GM19438 (cell line): ENCODE measurements at regions not wholly inside any gene's neighbourhood (a gene's known extent, or its start where the extent isn't known, plus 50 kb on each side); places are given as distances from the start of the nearest gene placed in this dataset.

Experiments used
- ATAC-seq: cut with Tn5 transposase; IDR thresholded peaks from one replicate; pipeline ENCODE4 v1.9.1; 2021; ENCODE audit warnings: low read depth; ENCODE audit not compliant: unreplicated experiment

DNA sequence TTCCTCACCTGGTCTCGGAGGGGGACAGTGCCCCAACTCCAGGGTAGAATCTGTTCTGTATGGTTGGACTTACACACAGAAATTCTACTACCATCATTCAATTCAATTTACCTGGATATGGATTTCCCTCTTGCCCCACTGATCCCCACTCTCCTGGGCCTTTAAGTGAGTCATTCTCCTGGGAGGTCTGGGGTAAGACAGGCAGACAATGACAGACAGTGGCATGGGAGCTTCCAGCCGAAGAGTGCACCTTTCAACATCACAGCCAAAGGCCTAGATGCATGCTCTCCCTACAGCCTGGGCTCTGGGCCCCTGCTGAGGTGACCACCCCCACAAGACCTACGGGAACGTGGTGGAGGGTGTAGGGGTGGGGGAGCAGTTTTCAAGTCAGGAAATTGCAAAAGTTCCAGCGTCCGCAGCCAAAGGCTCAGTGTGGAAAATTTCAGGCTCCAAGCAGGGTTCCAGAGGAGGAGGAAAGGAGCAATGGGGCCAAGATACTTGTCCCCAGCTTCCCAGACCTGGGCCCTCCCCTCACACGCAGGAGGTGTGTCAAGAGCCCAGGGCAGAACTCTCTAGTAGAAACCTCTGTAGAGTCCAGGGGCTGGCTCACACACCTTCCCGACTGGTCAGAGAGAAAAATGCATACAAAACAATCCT lies 296.4 kb downstream of the CYP26B1 start:
- ATAC-seq = no peak

DNA sequence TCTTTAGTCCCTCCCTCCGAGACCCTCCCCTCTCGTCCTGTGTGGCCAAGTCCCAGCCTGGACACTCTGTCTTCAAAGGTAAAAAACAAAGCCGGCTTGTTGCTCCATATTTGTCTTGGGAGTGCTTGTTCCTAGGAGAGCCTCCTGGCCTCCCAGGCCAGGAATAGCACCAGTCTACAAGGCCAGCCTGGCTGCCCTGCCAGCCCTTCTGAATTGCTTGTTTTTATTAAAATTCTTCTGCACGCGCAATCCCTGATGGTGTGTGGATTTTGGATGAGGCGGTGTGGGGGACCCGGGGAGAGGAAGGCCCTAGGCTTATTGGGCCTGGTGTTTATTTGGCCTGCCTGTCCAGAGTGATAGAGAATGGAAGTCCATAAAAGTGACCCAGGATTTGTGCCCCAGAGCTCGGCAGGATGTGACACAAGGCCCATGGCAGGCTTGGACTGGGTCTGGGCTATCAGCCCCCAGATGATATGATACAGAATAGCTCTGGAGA lies 297.3 kb downstream of the CYP26B1 start:
- ATAC-seq = no peak

DNA sequence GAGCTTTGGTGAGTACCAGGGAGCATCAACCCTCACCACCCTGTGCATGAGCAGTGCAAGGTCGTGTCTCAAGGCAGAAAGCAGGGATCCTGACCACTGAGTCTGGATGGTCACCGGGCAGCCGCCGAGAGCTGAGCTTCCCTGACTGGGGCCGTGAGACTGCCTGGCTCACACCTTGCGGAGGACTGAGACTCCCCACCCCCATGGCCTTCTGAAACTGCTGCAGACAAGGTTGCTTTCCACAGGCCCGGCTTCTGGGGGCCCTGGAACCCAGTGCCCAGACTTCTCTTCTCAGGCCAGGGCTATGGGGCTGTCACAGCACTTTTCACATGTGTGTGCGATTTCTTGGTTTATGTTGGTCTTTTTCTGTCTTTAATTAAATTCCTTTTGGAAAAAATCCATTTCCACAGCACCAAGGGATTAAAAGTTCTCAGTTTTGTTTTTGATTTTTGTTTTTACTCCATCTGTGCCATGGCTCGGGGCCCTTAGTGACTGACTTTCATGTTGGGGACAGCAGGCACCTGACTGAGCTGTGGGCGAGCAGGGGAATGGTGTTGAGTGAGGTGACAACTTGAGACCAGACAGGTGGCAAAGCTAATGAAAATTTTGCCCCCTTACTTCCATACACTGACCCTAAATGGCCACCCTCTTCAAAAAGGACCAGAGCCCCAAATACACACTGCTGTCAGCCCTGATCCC lies 297.9 kb downstream of the CYP26B1 start:
- ATAC-seq = no peak

DNA sequence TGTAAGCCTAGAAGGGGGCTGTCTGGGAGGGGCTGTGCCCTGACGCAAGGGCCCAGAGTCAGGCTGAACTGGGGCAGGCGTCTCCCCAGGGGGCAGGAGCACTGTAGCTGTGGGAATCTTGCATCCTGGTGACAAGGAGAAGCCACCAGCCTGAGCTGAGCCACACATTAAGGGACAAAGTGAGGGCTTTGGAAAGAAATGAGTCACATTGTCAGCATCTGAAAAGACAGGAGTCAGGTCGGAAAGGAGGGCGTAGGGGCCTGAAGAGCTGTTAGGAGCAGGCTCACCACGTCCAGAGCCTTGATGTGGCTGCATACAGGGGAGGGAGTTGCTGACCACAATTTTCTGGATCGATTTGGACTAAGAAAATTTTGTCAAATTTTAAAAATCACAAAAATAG lies 298.6 kb downstream of the CYP26B1 start:
- ATAC-seq = no peak

DNA sequence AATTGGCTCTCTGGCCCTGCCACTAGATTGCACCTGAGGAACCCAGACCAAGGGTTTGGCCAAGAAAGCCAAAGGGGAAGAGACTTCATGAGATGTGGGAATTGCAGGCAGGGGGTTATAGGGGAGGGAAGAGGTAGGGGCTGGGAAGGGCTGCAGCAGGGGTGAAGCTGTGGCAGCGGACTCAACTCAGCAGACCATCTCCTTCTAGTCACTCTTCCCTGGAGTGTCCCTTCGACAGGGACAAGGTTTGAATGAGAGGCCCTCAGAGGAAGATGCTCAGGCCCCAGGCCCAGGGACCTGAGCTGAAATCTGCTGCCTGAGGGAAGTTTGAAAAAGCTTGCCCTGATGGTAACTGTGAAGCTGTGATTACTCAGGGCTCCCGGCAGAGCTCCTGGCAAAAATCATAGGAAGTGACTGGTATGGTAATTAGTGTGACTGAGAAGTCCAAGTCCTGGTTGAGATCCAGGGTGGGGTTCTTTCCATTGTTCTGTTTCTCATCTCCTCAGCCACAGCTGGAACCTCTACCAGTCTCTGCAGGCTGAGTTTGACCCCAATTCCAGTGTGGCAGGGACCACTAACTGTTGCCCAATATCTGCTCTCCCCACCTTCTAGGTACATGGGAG lies 300.9 kb downstream of the CYP26B1 start:
- ATAC-seq = no peak

DNA sequence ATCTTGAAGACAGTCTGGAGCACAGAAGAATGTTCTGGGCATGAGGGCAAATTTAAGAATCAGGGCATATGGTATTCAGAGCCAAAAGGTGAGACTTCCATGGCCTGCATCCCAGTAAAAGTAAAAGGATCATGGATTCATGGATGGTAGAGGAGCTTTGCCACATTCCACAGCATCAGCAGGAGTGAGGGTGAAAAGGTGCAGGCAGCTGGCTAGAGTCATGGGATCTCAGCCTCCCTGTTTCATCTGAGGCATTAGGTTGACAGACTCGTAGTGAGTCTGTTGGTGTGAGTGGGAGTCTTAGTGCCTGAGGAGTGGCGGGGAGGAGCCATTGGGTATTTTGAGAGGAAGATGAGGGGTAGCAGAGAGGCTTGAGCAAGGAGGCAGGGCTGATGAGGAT lies 301.6 kb downstream of the CYP26B1 start:
- ATAC-seq = no peak

DNA sequence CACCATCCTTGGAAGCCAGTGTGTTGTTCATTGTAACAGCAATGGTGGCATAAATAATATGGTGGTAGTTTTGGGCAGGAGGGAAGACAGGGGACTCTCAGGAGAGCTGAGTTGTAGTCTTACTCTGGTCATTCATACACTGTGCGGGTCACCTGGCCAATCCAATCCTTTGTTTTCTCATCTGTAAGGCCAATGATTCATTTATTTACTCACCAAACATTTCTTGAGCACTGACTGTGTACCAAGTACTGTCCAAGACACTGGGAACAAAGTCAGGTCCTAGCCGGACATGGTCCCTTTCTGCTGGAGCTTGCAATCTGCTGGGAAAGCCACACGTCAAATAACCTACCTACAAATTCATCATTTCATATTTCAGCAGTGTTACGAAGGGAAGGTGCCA lies 302.7 kb downstream of the CYP26B1 start:
- no peak for ATAC-seq

DNA sequence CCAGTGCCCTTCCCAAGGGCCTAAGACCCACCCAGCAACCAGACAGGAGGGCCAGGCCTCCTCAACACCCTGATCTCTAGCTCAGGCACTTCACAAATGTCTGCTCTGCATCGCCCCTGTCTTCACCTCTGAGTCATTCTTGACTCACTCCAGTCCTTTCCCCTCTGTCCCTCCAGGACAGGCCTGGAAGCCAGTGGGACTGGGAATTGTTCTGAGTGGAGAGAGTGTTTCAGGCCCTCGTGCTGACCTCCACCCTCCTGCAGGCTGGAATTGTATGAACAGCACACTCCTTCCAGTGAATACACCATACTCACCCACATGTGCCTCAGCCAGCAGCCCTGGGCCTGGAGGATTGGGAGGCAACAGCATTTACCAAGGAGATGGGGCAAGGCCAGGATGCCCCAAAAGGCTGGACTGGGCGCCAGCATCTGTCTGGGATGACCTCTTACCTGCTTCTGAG lies 304.2 kb downstream of the CYP26B1 start:
- no peak for ATAC-seq

DNA sequence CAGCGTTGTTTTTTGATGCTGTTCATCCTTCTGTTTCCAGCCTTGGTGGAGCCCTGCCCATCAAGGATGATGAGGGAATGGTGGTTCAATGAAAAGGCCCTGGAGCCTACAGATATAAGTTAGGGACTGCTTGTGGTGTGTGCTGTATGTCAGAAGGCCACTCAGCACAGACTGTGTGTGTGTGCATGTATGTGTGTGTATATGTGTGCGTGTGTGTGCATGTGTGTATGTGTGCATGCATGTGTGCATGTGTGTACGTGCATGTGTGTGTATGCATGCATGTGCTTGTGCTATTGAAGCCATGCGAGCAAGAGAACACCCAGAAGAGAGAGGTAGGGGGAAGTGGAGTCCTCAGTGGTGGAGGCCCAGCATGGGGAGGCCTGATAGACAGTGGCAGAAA lies 304.9 kb downstream of the CYP26B1 start:
- ATAC-seq = no peak

DNA sequence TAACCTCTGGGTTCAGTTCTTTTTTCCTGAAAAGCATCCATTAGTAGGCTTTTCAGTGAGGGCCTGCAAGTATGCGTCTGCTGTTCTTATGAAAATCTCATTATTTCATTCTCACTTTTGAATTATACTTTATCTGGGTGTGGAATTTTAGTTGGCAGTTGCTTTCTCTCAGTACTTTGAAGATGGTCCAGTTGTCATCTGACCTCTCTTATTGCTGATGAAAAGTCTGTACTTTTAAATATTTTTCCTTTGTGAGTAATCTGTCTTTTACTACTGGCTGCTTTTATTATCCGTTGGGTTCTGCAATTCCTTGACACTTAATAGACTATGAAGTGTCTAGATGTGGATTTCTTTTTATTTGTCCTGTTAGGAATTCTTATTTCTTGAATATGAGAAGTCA lies 307.8 kb downstream of the CYP26B1 start:
- no peak for ATAC-seq

DNA sequence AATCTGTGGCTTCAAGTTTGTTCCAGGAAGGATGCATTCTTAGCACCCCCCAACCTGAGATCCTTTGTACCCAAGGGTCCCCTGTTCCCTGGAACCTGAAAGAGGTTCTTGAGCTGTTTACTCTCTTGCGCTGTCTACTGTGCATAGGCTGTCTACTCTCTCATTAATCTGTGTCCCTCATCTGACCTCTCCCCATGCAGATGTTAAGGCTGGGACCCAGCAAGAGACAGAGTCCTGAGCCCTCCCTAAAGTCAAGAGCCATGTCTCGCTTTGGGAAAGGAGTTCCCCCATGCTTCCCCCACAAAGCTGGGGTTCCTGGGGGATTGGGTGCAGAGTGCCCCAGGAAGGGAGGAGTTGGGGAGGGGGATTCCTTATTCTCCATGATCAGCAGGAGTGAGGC lies 312.9 kb downstream of the CYP26B1 start:
- ATAC-seq = no peak

DNA sequence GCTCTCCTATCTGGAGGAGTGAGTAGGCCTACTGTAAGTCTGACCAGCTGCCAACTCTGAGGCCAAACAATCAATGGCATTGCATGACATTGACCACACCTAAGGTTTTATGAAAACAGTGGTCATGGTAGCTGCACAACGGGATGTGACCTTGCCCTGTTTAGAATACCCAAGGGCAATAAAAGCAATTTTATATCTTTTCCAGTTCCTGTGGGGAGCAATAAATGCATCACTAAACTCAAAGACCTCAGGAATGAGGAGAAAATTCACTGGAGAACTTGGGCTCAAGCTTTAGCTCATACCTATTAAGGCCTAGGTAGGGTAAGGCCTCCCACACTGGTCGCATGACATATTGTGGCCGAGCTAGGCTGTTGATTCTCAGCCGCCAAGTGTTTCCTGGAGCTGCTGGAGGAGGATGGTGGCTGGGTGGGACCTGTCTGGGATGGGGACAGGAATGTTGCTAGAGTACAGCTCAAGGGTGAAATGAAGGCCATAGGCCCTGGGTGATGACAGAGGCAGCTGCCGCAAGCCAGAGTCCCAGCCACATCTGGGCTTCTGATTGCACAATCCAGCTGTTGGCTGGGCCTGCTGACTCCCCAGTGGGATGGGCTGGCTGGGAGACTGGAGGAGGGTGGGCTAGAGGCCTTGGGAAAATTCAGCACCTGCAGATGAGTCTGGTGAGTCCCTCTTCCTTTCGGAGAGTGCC lies 313.7 kb downstream of the CYP26B1 start:
- no peak for ATAC-seq

DNA sequence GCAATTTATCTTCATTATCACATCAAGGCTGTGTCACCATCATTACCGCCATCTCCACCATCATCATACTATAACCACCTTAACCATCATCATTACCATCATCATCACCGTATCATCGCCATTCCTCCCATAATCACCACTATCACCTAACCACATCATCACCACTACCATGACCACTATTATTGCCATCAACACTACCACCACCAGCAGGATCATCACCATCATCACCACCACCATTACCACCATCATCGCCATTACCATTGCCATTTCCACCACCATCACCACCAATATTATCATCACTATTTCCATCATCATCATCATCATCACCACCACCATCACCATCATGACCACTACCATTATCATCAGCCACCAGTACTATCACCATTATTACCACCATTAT lies 314.4 kb downstream of the CYP26B1 start:
- ATAC-seq = no peak

DNA sequence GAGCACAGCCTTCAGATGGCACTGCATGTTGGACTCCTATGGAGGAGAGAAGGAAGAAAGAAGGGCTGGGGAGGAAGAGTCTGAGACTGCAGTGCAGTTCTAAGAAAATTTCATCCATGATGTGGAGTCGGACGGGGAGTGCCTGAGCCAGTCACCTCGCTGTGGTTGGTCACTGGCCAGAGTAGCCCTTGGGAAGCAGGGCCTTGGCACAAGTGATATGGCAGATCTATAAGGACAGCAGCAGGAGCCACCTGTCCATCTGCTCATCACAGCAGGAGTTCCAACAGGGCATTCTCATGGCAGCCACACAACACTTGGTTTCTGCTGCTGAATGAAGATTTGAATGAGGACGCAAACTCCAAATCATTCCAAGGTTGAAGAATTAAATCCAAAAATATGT lies 314.8 kb downstream of the CYP26B1 start:
- ATAC-seq = no peak

DNA sequence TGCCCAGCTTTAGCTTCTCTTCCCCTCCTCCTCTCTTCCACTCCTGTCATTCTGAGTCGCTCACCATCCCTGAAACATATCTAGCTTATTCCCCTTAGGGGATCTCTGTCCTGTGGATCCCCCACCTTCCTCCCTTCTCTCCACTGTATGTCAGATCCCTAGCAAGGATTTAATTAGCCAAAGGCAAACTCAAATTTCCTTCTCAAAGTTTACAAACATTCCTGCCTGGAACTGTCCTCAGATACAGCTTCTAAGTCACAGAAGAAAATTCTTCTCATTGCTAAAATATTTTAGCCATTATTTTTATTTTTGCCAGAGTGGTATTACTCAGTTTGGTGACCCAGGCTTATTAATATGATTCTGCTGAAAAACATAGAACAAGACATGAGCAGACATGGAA lies 315.3 kb downstream of the CYP26B1 start:
- ATAC-seq = no peak

DNA sequence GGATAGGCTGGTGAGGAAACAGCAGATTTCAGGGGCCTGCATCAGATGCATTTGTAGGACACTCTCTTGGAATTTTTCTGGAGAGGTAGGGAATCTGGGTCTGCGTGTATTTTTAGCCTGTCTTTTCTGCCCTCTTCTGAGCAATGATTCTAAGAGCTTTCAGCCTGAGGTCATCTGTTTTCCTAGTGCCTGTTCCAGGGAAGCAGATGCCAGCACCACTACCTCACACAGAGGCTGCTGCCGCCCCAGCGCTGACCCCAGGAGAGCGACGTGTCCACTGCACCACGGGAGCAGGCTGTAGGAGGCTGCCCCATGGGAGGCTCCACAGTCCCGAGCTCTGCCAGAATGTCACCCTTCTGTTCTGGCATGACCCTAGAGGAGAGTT lies 316.5 kb downstream of the CYP26B1 start:
- ATAC-seq = no peak

DNA sequence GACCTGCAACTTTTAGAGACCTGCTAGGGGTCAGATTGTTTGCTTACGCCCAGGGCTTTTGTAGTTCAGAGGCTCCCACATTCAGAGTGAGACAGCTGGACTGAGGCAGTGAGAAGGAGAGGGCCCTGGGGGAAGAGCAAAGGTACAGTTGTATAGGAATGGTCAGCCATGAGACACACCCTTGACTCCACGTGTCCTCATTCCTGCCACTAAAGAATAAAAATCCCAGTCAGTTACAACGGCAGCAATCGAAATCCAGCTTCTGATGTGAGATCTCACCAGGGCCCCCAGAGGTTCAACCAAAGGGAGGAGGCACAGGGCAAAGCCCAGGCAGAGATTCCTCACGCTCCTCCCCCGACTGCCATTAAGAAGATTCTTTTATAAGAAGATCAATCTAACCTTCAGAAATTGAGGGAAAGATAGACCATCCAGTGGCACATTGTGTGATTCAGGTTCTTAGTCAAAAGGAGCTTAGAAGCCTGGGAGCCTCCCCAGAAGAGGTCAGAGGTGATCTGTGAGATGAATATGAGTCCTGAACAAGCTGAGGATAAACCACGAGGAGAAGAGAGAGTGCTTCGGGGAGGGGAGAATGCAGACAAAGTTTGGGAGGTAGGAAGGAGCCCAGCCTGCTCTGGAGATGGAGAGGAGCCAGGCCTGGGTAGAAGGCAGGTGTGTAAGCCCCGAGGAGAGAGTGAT lies 317.0 kb downstream of the CYP26B1 start:
- ATAC-seq = no peak

DNA sequence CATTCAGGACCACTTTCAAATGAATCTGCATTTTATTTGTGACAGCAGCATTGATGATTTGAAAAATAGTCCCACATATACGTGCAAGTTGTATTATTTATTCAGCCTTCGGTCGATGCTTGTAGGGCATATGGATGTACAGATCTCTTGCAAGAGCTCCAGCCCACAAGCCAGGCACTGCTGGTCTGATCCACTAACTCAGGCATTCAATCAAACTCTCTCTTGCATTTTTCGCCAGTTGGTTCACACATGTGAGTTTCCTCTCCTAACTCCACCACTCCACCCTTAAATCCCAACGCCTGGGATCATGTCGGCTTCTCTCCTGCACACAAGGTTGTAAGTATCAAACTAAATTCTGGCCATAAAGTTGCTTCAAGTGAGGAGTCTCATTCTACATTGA lies 318.7 kb downstream of the CYP26B1 start:
- ATAC-seq = no peak

DNA sequence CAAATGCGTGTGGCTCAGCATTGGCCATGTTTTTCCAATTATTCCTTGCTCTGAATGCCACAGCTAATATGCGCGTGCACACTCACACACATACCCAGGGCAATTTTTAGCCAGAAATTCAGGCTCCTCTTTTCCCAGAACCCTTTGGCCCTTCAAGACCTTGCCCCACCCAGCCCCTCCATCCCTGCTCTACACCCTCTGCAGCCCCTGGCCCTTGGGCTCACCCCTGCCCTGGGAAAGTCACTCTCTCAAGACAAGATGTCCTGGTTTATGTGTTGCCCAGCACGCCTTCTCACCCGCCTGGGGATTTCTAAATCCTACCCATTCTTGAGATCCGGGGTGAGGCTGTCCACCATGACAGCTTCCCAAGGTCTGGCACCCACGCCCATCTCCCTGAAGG lies 319.7 kb downstream of the CYP26B1 start:
- no peak for ATAC-seq

DNA sequence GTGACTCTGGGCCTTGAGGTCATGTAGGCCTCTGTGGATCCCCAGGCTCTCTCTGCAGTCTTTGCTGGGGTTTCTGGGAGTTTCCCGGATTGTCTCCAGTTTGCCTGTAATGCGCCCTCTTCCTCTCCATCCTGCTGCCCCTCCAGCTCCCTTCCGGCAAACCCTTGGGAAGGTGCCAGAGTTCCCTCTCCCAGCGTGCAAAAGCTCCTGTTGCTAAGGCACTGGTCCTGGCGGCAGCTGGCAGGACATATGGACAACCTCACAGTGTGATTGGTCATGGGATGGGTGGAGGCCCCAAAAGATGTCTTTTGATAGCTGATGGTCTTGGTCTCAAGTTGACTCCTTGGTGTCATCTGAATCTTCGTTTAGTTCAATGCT lies 320.1 kb downstream of the CYP26B1 start:
- no peak for ATAC-seq
